SK-N-SH (cell line): ENCODE measurements at regions not wholly inside any gene's neighbourhood (a gene's known extent, or its start where the extent isn't known, plus 50 kb on each side); places are given as distances from the start of the nearest gene placed in this dataset.

ENCODE experiments used
- EZH2phosphoT487 ChIP-seq: fragments of 200-600 bp; sonication (generic); IDR thresholded peaks from 2 replicates; pipeline ENCODE4 v1.6.1; 2017; ENCODE audit warnings: low read depth, mixed run types, mild to moderate bottlenecking, antibody characterized with exemption, moderate library complexity, borderline replicate concordance
- FOXM1 ChIP-seq: IDR thresholded peaks from 2 replicates; pipeline ENCODE4 v1.4.0; 2012; ENCODE audit warnings: low read depth, mild to moderate bottlenecking
- MXI1 ChIP-seq: IDR thresholded peaks from 2 replicates; pipeline ENCODE4 v1.6.1; 2012; ENCODE audit warnings: mild to moderate bottlenecking, low read depth, low read length, improper control_type of control experiment
- RCOR1 ChIP-seq: fragments of 150-350 bp; IDR thresholded peaks from 2 replicates; pipeline ENCODE4 v1.6.1; 2017; ENCODE audit warnings: antibody characterized with exemption, low read length
- REST ChIP-seq: IDR thresholded peaks from 2 replicates; pipeline ENCODE4 v1.6.1; 2012; ENCODE audit warnings: mild to moderate bottlenecking, low read depth, low read length, moderate library complexity
- SMC3 ChIP-seq: IDR thresholded peaks from 2 replicates; pipeline ENCODE4 v1.6.1; 2012; ENCODE audit warnings: low read depth, low read length, improper control_type of control experiment
- TAF1 ChIP-seq: IDR thresholded peaks from 2 replicates; pipeline ENCODE4 v1.6.1; 2012; ENCODE audit warnings: low read depth, mild to moderate bottlenecking, low read length, moderate library complexity, borderline replicate concordance
- TF ChIP-seq, protein P1 (sequence below): fragments of 200-600 bp; sonication (generic); IDR thresholded peaks from 2 replicates; pipeline ENCODE4 v1.6.1; 2017; ENCODE audit warnings: antibody characterized with exemption, mild to moderate bottlenecking, moderate library complexity

GRCh38 chr6:74969591-74970267 lies 236.1 kb downstream of the COL12A1 start:
- TF ChIP-seq RCOR1, result no peak
- TF ChIP-seq, protein P1, sequence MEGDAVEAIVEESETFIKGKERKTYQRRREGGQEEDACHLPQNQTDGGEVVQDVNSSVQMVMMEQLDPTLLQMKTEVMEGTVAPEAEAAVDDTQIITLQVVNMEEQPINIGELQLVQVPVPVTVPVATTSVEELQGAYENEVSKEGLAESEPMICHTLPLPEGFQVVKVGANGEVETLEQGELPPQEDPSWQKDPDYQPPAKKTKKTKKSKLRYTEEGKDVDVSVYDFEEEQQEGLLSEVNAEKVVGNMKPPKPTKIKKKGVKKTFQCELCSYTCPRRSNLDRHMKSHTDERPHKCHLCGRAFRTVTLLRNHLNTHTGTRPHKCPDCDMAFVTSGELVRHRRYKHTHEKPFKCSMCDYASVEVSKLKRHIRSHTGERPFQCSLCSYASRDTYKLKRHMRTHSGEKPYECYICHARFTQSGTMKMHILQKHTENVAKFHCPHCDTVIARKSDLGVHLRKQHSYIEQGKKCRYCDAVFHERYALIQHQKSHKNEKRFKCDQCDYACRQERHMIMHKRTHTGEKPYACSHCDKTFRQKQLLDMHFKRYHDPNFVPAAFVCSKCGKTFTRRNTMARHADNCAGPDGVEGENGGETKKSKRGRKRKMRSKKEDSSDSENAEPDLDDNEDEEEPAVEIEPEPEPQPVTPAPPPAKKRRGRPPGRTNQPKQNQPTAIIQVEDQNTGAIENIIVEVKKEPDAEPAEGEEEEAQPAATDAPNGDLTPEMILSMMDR, result no peak
- TF ChIP-seq TAF1, result no peak
- TF ChIP-seq SMC3, result no peak
- no peak for TF ChIP-seq MXI1
- TF ChIP-seq EZH2phosphoT487, result no peak
- TF ChIP-seq REST, result no peak
- TF ChIP-seq FOXM1, result no peak
